Endothelial cell of umbilical vein (primary cell): ENCODE measurements at regions not wholly inside any gene's neighbourhood (a gene's known extent, or its start where the extent isn't known, plus 50 kb on each side); places are given as distances from the start of the nearest gene placed in this dataset.

ENCODE experiments used
- BruUV-seq: library from RNA; stranded (reverse); fragments of 400-500 nt; replicated peaks from 2 replicates; lab custom pipeline; 2021; lab: Mats Ljungman, UMichigan
- CTCF ChIA-PET: fragments of 300-600, 350-600 bp; sonication (Branson Sonifier 250); formaldehyde crosslinking; loops from one replicate; lab custom pipeline; 2021; ENCODE audit warnings: antibody characterized with exemption, inconsistent platforms; lab: Charles Lee
- POLR2A ChIA-PET: fragments of 300-600, 350-600 bp; sonication (Branson Sonifier 250); formaldehyde crosslinking; loops from one replicate; lab custom pipeline; 2021; ENCODE audit warnings: antibody characterized with exemption, inconsistent platforms; lab: Charles Lee
- DNase-seq: peaks from one replicate; pipeline ENCODE4 v3.0.0-alpha.2; 2011; ENCODE audit warnings: low read depth, low spot score
- FAIRE-seq: peaks from 2 replicates; lab custom pipeline; 2011; peaks lifted over from hg19 to GRCh38; lab: Jason Lieb, UNC
- H2AFZ ChIP-seq: 2 replicates; pipeline ENCODE4 v1.6.0; 2012; ENCODE audit warnings: low read depth, low read length, control low read depth, inconsistent platforms
- H3K27ac ChIP-seq: 2 replicates; pipeline ENCODE4 v1.5.1; 2011; ENCODE audit warnings: low read depth, mild to moderate bottlenecking, control low read depth, low read length, moderate library complexity; ENCODE audit not compliant: insufficient read depth
- H3K27me3 ChIP-seq, 2 experiments: 2 replicates each; pipeline versions ENCODE4 v1.6.0 to v1.6.1; 2011; ENCODE audit warnings: low read length in 2 of 2, mixed read lengths in 1 of 2; ENCODE audit not compliant: control insufficient read depth in 2 of 2, insufficient read depth in 2 of 2
- H3K36me3 ChIP-seq, 2 experiments: 2 replicates in 1 of 2; 3 replicates in 1 of 2; pipeline ENCODE4 v1.5.1; 2011; ENCODE audit warnings: low read length in 2 of 2, mild to moderate bottlenecking in 1 of 2, moderate library complexity in 1 of 2; ENCODE audit not compliant: control insufficient read depth in 2 of 2, insufficient read depth in 2 of 2; ENCODE audit errors: extremely low read depth in 1 of 2
- H3K4me1 ChIP-seq: 3 replicates; pipeline ENCODE4 v1.5.1; 2011; ENCODE audit warnings: mild to moderate bottlenecking, low read length; ENCODE audit not compliant: control insufficient read depth, insufficient read depth; ENCODE audit errors: extremely low read depth
- H3K4me2 ChIP-seq: 2 replicates; pipeline ENCODE4 v1.6.1; 2011; ENCODE audit warnings: low read length, control low read depth, mixed read lengths; ENCODE audit not compliant: insufficient read depth
- H3K4me3 ChIP-seq, 3 experiments: fragments of 200-600 bp in 1 of 3; sonication (generic), shearing (Covaris generic) in 1 of 3; replicated peaks in 1 of 3; 2 replicates each; pipeline ENCODE4 v1.5.1; 2011 to 2016; ENCODE audit warnings: control low read depth in 3 of 3, low read length in 3 of 3, mild to moderate bottlenecking in 2 of 3, inconsistent platforms in 1 of 3, low read depth in 1 of 3, moderate library complexity in 1 of 3; ENCODE audit not compliant: insufficient read depth in 1 of 3
- H3K79me2 ChIP-seq: 2 replicates; pipeline ENCODE4 v1.6.0; 2012; ENCODE audit warnings: low read length, inconsistent platforms; ENCODE audit not compliant: control insufficient read depth, insufficient read depth
- H3K9ac ChIP-seq: replicated peaks from 2 replicates; pipeline ENCODE3; 2011; ENCODE audit warnings: low read length, control low read depth; ENCODE audit not compliant: insufficient read depth; ENCODE audit errors: extremely low read depth
- H3K9me1 ChIP-seq: replicated peaks from 3 replicates; pipeline ENCODE4 v1.6.0; 2011; ENCODE audit warnings: mild to moderate bottlenecking, low read length; ENCODE audit not compliant: control insufficient read depth, insufficient read depth; ENCODE audit errors: extremely low read depth
- H3K9me3 ChIP-seq: replicated peaks from 2 replicates; pipeline ENCODE4 v1.5.1; 2012; ENCODE audit warnings: low read length, inconsistent platforms; ENCODE audit not compliant: control insufficient read depth, insufficient read depth
- H4K20me1 ChIP-seq: replicated peaks from 2 replicates; pipeline ENCODE3; 2011; ENCODE audit warnings: mild to moderate bottlenecking, low read length; ENCODE audit not compliant: control insufficient read depth, insufficient read depth; ENCODE audit errors: extremely low read depth
- FOS ChIP-seq: IDR thresholded peaks from 2 replicates; pipeline ENCODE4 v1.6.1; 2011; ENCODE audit warnings: mild to moderate bottlenecking, low read length, moderate library complexity, borderline replicate concordance; ENCODE audit not compliant: insufficient read depth
- JUN ChIP-seq: IDR thresholded peaks from 2 replicates; pipeline ENCODE4 v1.6.1; 2011; ENCODE audit warnings: borderline replicate concordance, low read depth; ENCODE audit not compliant: insufficient read length, insufficient read depth
- MYC ChIP-seq: IDR thresholded peaks from one replicate; pipeline ENCODE4 v1.6.1; 2011; ENCODE audit warnings: mild to moderate bottlenecking, low read depth, low read length
- POLR2A ChIP-seq: IDR thresholded peaks from 2 replicates; pipeline ENCODE4 v1.6.1; 2012; ENCODE audit warnings: low read depth, mild to moderate bottlenecking, control low read depth, low read length
- POLR2AphosphoS5 ChIP-seq: IDR thresholded peaks from 2 replicates; pipeline ENCODE4 v1.6.1; 2012; ENCODE audit warnings: low read depth, mild to moderate bottlenecking, control low read depth, low read length, moderate library complexity; ENCODE audit not compliant: insufficient read depth
- dilution Hi-C: fragments of 300-500 bp; cut with MboI; formaldehyde crosslinking; loops from one replicate; pipeline ENCODE4 v1.15.0; 2019; ENCODE audit warnings: low sequenced_read_pairs; ENCODE audit not compliant: extremely low pct_ligation_motif_present
- intact Hi-C: fragments of 100-400 bp; cut with micrococcal nuclease; formaldehyde crosslinking; loops from one replicate; pipeline ENCODE4 v1.10.0; 2022
- TF ChIP-seq, protein P1 (sequence below): IDR thresholded peaks from 2 replicates; pipeline ENCODE4 v1.6.1; 2011; ENCODE audit not compliant: insufficient read depth, insufficient read length

DNA sequence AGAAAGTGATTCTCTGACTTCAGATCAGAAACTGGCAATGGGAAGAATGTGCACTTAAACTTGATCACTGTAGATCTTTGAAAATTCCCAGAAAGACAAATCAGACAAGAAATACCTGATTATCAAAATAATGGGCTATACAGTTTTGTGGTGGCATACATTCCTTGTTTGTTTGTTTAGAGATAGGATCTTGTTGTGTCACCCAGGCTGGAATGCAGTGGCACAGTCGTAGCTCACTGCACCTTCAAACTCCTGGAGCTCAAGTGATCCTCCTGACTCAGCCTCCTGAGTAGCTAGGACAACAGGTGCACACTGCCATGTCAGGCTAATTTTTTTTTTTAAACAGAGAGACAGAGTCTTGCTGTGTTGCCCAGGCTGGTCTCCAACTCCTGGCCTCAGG, 81.0 kb upstream of the SPRY1 start:
- no peak for TF ChIP-seq POLR2AphosphoS5
- TF ChIP-seq, protein P1, sequence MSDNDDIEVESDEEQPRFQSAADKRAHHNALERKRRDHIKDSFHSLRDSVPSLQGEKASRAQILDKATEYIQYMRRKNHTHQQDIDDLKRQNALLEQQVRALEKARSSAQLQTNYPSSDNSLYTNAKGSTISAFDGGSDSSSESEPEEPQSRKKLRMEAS = no peak
- TF ChIP-seq MYC = no peak
- TF ChIP-seq FOS = no peak
- TF ChIP-seq JUN = no peak
- Histone ChIP-seq H3K9me1 (no peaks in the 10 kb centered on the region), H4K20me1 (no peaks in the 10 kb centered on the region), H3K27me3 (no peaks in the 10 kb centered on the region), H3K79me2 (no peaks in the 10 kb centered on the region), H3K9ac (no peak overlapping the region), H3K36me3 (no peaks in the 10 kb centered on the region), H3K4me3 (no peak overlapping the region), H3K9me3 (no peaks in the 10 kb centered on the region), H3K4me2 (no peak overlapping the region), H3K4me1 (no peaks in the 10 kb centered on the region), H3K27ac (no peak overlapping the region), H2AFZ (no peak overlapping the region)
- intact Hi-C loops = no loop called here
- POLR2A ChIA-PET = no interaction called here
- FAIRE-seq = peak; percentile 78
- CTCF ChIA-PET = no interaction called here
- no TSS peak for BruUV-seq
- DNase-seq = no peak
- dilution Hi-C loops = no loop called here

DNA sequence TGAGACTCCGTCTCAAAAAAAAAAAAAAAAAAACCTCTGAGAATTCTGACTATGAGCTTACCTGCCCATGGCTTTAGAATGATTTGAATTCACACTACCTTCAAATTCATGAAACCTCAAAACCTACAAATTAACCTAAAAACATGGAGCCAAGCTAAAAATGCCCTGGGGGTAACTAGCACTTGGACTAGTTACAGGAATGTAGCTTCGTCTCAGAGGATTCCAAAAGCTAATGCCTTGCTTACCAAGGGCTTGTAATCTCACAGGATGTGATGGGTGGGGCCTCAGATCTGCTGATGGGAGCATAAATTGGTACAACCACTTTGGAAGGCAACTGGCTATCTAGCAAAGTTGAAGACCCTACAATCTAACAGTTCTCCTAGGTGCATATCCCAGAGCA, 79.4 kb upstream of the SPRY1 start:
- Histone ChIP-seq H3K79me2 (no peaks in the 10 kb centered on the region), H3K4me1 (no peaks in the 10 kb centered on the region), H3K4me2 (no peak overlapping the region), H4K20me1 (no peaks in the 10 kb centered on the region), H3K36me3 (no peaks in the 10 kb centered on the region), H3K27me3 (no peaks in the 10 kb centered on the region), H3K9me3 (no peaks in the 10 kb centered on the region), H2AFZ (no peak overlapping the region), H3K27ac (no peak overlapping the region), H3K9me1 (no peaks in the 10 kb centered on the region), H3K9ac (no peak overlapping the region), H3K4me3 (no peak overlapping the region)
- dilution Hi-C loops (no loop called here), intact Hi-C loops (no loop called here)
- TF ChIP-seq POLR2A (no peak), POLR2AphosphoS5 (no peak)
- TF ChIP-seq, protein P1 = no peak
- FAIRE-seq (no peak), DNase-seq (no peak)
- POLR2A ChIA-PET = no interaction called here
- CTCF ChIA-PET = no interaction called here
- no TSS peak for BruUV-seq
